KBM-7 (cell line): ENCODE measurements at regions not wholly inside any gene's neighbourhood (a gene's known extent, or its start where the extent isn't known, plus 50 kb on each side); places are given as distances from the start of the nearest gene placed in this dataset.

Source experiments
- DNase-seq: peaks from one replicate; pipeline ENCODE4 v3.0.0-alpha.2; 2015
- in situ Hi-C: fragments of 300-500 bp; cut with MboI; formaldehyde crosslinking; loops from 2 replicates; pipeline ENCODE4 v1.14.3; 2020; ENCODE audit warnings: low sequenced_read_pairs, low pct_unique_long_range_greater_than_20kb, mixed read lengths

GRCh38 chr11:130804306-130805076 is 111.8 kb downstream of the SNX19 start:
- DNase-seq = no peak
- in situ Hi-C loops = no loop called here

GRCh38 chr11:130806746-130807145 is 109.5 kb downstream of the SNX19 start:
- in situ Hi-C loops = no loop called here
- DNase-seq = no peak

- no peak for DNase-seq
- in situ Hi-C loops = no loop called here
These were observed 107.7 kb downstream of the SNX19 start for GRCh38 chr11:130808541-130808940.

GRCh38 chr11:130813196-130813595 is 103.1 kb downstream of the SNX19 start:
- no peak for DNase-seq
- in situ Hi-C loops = no loop called here

GRCh38 chr11:130813638-130814037 is 102.6 kb downstream of the SNX19 start:
- in situ Hi-C loops = no loop called here
- no peak for DNase-seq

- DNase-seq = no peak
- in situ Hi-C loops = no loop called here
These were observed 101.7 kb downstream of the SNX19 start for GRCh38 chr11:130814440-130815096.

GRCh38 chr11:130815097-130815802 is 101.0 kb downstream of the SNX19 start:
- in situ Hi-C loops = no loop called here

GRCh38 chr11:130815956-130816355 is 100.3 kb downstream of the SNX19 start:
- in situ Hi-C loops = no loop called here
- DNase-seq = no peak

More at GRCh38 chr11:130815097-130815802, 101.0 kb downstream of the SNX19 start:
- DNase-seq = no peak

GRCh38 chr11:130816546-130817329 is 99.5 kb downstream of the SNX19 start:
- no peak for DNase-seq
- in situ Hi-C loops = no loop called here

- DNase-seq = no peak
- in situ Hi-C loops = no loop called here
These were observed 98.8 kb downstream of the SNX19 start for GRCh38 chr11:130817330-130817944.

- no peak for DNase-seq
- in situ Hi-C loops = no loop called here
These were observed 96.7 kb downstream of the SNX19 start for GRCh38 chr11:130819625-130820024.
